ENCODE measurements at regions not wholly inside any gene's neighbourhood (a gene's known extent, or its start where the extent isn't known, plus 50 kb on each side); places are given as distances from the start of the nearest gene placed in this dataset.

DNA sequence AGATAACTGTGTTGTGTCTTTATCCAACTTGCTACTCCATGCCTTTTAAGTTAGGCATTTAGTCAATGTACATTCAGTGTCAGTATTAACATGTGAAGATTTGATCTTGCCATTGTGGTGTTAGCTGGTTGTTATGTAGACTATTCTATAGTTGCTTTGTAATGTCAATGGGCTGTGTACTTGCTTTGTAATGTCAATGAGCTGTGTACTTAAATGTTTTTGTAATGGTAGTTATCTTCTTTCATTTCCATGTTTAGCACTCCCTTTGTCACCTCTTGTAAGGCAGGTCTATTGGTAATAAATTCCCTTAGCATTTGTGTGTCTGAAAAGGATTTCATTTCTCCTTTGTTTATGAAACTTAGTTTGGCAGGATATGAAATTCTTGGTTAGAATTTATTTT lies 53.4 kb downstream of the MC4R start:
- Histone ChIP-seq H3K4me3 (replicated peaks; ENCODE audit: insufficient read depth, low read length) (no peak overlapping the region), H3K27me3 (ENCODE audit: insufficient read depth, poor library complexity, severe bottlenecking) (no peaks in the 10 kb centered on the region), H3K27ac (replicated peaks) (no peak overlapping the region)
- no peak for TF ChIP-seq GABPA (IDR thresholded peaks at IDR 0.05; ENCODE audit: low read depth)
- no peak for TF ChIP-seq SPI1 (IDR thresholded peaks at IDR 0.05; ENCODE audit: borderline replicate concordance, low read depth)
- no peak for TF ChIP-seq POLR2AphosphoS5 (IDR thresholded peaks at IDR 0.05; ENCODE audit: low read depth)
- no peak for TF ChIP-seq REST (IDR thresholded peaks at IDR 0.05; ENCODE audit: insufficient replicate concordance, low read depth)
- TF ChIP-seq, protein P1, sequence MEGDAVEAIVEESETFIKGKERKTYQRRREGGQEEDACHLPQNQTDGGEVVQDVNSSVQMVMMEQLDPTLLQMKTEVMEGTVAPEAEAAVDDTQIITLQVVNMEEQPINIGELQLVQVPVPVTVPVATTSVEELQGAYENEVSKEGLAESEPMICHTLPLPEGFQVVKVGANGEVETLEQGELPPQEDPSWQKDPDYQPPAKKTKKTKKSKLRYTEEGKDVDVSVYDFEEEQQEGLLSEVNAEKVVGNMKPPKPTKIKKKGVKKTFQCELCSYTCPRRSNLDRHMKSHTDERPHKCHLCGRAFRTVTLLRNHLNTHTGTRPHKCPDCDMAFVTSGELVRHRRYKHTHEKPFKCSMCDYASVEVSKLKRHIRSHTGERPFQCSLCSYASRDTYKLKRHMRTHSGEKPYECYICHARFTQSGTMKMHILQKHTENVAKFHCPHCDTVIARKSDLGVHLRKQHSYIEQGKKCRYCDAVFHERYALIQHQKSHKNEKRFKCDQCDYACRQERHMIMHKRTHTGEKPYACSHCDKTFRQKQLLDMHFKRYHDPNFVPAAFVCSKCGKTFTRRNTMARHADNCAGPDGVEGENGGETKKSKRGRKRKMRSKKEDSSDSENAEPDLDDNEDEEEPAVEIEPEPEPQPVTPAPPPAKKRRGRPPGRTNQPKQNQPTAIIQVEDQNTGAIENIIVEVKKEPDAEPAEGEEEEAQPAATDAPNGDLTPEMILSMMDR (IDR thresholded peaks at IDR 0.05; ENCODE audit: insufficient read depth, low read length) = no peak
- DNase-seq (ENCODE audit: low read depth in 1 of 2, low spot score in 1 of 2) = no peak

GRCh38 chr18:60311676-60312360 lies 60.8 kb downstream of the MC4R start:
- TF ChIP-seq POLR2AphosphoS5 (IDR thresholded peaks at IDR 0.05; ENCODE audit: low read depth) (no peak), SPI1 (IDR thresholded peaks at IDR 0.05; ENCODE audit: borderline replicate concordance, low read depth) (no peak), GABPA (IDR thresholded peaks at IDR 0.05; ENCODE audit: low read depth) (no peak), REST (IDR thresholded peaks at IDR 0.05; ENCODE audit: insufficient replicate concordance, low read depth) (no peak)
- TF ChIP-seq, protein P1 (IDR thresholded peaks at IDR 0.05; ENCODE audit: insufficient read depth, low read length) = no peak
- H3K27ac ChIP-seq (replicated peaks) = no peak overlapping the region
- no peaks in the 10 kb centered on the region for H3K27me3 ChIP-seq (ENCODE audit: insufficient read depth, poor library complexity, severe bottlenecking)
- H3K4me3 ChIP-seq (replicated peaks; ENCODE audit: insufficient read depth, low read length) = no peak overlapping the region
- DNase-seq (ENCODE audit: low read depth in 1 of 2, low spot score in 1 of 2) = no peak

DNA sequence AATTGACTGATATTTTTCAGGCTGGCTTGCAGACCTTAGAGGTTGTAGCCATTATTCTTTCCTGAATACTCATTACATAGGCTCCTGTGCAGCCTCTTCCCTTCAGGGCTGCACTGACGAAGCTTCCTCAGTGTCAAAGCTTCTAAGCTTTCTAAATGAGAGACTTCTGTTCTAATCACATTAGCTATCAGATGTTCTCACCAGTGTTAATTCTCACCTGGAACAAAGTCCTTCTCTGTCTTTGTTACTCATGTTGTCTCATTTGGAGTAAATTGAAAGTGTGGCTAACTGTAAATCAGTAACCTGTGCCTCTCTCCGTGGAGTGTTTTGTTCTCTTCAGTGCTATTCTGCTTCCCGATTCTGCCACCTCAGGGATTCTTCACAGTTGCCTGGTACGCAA lies 76.9 kb downstream of the MC4R start:
- TF ChIP-seq SPI1 (IDR thresholded peaks at IDR 0.05; ENCODE audit: borderline replicate concordance, low read depth) (no peak), REST (IDR thresholded peaks at IDR 0.05; ENCODE audit: insufficient replicate concordance, low read depth) (no peak), GABPA (IDR thresholded peaks at IDR 0.05; ENCODE audit: low read depth) (no peak), POLR2AphosphoS5 (IDR thresholded peaks at IDR 0.05; ENCODE audit: low read depth) (no peak)
- TF ChIP-seq, protein P1 (IDR thresholded peaks at IDR 0.05; ENCODE audit: insufficient read depth, low read length) = no peak
- no peak for DNase-seq (ENCODE audit: low read depth in 1 of 2, low spot score in 1 of 2)
- Histone ChIP-seq H3K27me3 (ENCODE audit: insufficient read depth, poor library complexity, severe bottlenecking) (no peaks in the 10 kb centered on the region), H3K4me3 (replicated peaks; ENCODE audit: insufficient read depth, low read length) (no peak overlapping the region), H3K27ac (replicated peaks) (no peak overlapping the region)

Measured in HL-60 (cell line).